NAMALWA (cell line): ENCODE measurements at regions not wholly inside any gene's neighbourhood (a gene's known extent, or its start where the extent isn't known, plus 50 kb on each side); places are given as distances from the start of the nearest gene placed in this dataset.
"Not testable (repeated sequence)": the region's sequence is repeated elsewhere in the genome, so short reads cannot be mapped to it uniquely, and the experiment has no call there.

ENCODE experiments used
- DNase-seq: peaks from one replicate; pipeline ENCODE4 v3.0.0-alpha.2; 2015; ENCODE audit warnings: low spot score

DNA sequence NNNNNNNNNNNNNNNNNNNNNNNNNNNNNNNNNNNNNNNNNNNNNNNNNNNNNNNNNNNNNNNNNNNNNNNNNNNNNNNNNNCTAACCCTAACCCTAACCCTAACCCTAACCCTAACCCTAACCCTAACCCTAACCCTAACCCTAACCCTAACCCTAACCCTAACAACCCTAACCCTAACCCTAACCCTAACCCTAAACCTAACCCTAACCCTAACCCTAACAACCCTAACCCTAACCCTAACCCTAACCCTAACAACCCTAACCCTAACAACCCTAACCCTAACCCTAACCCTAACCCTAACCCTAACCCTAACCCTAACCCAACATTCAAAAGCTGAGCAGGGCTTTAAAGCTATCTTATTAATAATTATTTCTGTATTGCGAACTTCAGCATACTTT is 182.5 kb upstream of the FAM20C start:
- not testable (repeated sequence) for DNase-seq

DNA sequence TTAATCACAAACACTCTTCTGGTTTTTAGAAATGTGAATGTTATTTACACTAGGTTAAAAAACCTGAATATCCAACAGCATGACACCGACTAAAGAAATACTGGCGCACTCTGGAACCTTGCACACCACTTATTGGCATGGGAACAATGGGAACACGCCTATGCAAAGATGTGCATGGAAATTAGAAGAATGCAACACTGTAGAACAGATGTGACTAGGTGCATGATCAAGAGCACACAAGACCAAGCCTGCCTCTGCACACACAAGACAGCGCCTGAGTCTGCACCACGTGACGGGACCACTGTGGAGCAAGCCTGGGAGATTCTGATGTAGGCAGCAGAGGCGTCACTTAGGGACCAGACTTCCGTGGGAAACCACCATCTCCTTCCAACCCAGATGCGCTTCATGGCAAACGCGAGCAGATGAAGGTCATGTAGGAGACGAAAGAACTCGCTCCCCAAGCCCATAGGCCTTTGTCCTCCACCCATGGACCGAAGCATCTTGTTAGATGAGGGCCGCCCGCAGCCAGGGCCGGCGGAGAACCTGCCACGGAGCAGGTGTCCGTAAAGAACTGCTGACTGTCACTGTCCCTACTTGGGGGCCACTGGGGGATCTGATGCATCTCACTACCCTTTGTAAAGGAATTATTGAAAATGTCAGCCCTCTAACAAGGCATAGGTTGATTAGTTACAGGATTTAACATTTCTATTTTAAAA is 159.6 kb upstream of the FAM20C start:
- DNase-seq: not testable (repeated sequence)

DNA sequence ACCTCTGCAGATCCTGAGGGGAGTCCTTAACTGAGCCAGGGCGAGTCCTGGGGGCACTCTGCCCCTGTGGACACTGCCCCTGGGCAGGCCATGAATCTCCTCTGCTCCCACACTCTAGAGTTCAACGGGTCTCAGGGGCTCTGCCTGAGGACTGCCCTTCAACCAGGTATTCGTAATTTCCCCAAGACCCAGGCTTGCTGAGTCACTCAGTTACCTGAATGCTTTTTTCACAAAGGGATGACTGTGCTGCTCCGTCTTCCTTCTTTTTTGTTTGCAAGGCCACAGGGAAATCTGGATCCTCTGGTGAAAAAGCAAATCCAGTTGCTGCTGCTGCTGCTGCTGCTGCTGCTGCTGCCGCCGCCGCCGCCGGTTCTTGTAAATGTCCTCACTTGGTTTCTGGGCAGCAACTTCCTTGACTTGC is 157.2 kb upstream of the FAM20C start:
- DNase-seq: not testable (repeated sequence)

DNA sequence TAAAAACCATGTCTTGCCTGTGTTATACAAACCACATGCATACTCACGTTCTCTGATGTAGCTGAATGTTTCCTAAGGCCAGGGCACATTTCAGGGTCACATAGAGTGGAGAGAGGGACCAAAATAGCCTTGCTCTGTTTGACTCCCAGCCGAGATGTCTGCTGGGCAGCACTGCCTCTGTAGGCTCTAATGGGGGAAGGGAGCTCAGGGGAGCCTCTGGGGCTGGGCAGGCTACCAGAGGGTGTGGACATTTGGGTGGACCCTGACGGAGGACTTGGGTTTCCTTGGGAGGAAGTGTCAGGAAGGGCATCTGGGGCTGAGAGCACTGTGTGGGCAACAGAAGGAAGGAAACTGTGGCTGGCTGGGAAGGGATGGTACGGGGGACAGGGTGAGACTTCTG is 155.8 kb upstream of the FAM20C start:
- not testable (repeated sequence) for DNase-seq

DNA sequence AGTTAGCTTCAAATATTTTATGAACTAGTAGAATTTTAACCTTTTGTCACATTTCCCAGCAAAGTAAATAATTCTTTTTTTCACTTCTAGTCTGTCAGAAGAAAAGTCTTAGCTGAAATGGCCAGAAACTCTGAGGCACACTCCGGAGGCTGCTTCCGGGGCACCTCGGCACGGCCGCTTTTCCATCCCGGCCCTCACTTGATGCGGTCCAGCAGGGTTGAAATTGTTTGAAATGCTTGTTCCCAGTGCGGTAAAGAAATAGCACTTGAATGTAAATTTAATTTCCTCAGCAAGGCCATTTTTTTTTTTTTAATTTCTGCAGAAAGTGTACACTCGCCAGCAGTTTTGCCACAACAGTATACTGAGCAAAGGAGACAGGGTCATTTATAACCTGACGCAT is 154.7 kb upstream of the FAM20C start:
- not testable (repeated sequence) for DNase-seq

DNA sequence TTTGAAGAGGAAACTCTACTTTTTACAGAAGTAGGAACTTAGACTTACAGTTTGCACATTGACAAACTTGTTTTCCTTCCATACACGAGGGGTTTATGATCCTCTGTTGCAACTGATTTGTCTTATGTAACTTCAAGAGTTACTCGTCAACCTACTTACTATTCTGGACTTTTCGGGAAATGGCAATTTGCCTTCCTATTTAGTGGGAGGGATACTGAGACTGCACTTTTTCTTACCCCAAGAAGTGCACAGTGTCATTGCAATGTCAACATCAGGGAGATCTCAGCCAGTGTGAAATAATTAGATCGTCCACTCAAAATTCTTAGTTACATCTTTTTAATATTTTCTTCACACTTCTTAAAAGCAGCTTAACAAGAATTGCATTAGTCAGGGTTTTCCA is 153.9 kb upstream of the FAM20C start:
- not testable (repeated sequence) for DNase-seq

DNA sequence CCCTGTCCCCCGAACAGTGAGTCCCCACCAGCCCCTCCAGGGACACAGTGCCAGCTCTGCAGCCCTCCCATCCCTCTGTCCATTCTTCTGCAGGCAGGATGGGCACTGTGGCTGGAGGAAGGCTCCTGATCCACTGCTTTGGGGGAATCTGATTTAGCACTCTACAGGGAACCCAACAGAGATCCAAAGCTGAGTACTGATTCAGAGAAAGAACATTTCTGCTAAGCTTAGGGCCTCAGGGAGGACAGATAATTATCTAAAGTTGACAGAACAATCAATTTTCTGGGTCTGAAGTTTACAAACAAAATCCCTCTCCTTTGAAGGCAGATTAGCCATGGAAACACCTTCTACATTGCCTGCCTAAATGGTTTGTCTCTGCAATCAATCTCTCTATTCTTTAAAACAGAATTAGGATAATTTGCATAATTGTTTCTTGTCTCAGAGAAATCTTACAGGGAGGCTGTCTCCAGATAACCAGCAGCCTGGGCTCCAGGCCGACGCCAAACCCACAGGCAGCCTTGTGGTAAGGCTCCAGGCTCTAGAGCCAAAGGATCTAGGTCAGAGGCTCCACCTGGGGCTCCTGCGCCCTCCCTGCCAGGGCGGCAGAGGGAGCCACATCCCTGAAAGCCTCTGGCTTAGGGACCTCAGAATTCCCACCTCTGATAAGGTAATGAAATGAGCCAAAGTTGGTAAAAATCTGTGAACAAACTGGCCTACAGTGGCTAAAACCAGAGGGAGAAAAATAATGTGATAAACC is 152.2 kb upstream of the FAM20C start:
- not testable (repeated sequence) for DNase-seq

DNA sequence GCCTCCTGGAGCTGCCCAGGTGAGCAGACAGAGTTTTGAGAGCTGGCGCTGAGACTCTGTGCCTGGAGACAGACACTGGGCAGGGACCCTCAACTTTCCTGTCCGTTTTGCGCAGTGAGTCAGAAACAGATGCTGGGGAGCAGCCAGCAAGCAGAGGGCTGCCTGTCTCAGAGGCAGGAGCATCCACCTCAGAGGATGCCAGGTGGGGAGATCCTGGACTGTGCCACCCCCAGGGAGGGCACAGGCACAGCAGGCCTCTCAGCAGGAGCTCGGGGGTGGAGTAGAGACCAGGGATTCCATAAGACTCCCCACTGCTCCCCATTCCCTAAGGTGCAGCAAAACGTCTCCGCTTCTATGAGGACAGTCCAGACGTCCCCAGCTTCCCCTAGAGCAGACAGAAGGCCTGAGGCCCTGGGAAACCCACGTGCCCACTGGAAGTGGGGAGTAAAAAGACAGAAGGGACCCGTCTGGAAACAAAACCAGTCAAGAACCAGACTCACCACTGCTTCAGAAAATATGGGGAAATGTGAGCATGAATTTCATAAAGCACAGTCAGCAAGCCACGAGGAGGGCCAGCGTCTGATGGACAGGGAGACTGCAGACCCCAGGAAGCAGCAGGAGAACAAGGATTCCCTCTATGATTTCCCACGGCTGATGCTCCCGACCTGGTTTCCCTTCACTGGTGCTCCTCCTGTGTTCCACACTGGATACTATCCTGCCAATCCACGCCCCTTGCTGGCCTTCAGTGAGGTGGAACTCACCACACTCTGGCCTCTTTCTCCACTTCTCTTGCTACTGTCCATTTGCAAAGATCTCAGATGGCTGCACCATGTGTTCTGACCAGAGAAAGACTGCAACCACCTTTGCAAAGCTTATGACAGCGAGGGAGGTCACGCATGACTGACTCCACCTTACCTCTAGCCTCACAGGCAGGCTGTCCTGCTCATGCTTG is 151.3 kb upstream of the FAM20C start:
- DNase-seq: no peak

DNA sequence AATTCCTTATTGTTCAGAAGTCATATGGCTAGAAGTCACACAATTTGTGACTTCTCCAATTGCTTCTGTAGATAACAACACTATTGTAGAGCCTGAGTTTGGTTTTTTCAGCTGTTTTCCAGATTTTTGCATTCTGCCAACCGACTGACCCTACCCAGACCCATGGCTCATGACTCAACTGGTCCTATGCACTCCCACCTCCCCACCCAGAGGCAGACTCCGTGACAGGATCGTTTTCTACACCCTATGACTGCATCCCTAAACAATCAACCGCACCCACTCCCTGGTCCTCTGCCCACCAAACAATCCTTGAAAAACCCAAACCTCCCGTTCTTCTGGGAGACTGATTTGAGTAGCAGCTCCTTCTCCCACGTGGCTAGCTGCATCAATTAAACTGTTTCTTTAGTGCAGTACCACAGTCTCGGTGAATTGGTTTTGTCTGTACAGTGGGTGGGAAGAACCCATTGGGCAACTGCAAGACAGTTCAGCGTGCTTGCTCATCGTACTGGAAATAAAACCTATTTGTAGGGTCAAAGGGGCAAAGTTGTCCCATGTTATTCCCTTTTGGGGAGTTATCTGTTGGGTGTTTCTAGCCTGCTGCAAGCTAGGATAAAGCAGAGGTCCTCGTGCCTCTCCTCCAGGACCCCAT is 150.3 kb upstream of the FAM20C start:
- no peak for DNase-seq

DNA sequence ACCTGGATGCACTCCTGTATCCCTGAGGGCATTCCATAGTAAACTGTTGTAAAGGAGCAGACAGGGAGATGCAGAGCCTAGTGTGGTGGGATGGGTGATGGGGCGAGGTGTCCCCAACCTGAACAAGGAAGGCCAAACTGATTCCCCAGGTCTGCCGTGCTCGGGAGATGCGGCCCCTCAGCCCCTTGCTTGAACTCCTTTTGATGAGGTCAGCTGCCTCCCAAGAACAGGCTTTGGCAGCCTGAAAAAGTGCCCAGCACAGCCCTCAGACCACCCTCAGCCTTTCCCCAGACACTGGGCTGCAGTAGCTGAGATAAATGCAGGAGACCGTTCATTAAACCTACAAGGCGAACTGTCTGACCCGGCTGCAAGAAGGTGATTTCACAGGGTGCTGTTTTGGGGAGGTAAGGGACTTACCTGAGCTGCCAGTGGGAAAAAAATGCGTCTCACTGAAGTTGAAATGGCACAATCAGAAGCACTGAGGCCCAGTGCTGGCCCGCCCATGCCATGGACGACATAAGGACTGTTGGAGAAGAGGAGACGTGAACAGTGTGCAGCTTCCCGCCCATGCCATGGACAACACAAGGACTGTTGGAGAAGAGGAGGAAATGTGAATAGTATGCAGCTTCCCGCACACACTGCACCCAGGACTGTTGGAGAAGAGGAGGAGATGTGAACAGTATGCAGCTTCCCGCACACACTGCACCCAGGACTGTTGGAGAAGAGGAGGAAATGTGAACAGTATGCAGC is 148.4 kb upstream of the FAM20C start:
- DNase-seq: no peak

DNA sequence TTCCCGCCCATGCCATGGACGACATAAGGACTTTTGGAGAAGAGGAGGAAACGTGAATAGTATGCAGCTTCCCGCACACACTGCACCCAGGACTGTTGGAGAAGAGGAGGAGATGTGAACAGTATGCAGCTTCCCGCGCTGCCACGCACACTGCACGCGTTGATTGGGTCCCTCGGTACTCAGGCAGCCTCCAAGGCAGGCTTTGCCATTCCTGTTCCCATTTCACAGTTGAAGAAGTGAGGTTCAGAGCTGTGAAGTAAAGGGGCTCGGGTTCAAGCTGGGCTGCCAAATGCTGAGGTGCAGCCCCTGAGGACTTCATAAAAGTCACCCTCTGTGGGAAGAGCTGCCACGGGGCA is 147.9 kb upstream of the FAM20C start:
- DNase-seq: no peak

DNA sequence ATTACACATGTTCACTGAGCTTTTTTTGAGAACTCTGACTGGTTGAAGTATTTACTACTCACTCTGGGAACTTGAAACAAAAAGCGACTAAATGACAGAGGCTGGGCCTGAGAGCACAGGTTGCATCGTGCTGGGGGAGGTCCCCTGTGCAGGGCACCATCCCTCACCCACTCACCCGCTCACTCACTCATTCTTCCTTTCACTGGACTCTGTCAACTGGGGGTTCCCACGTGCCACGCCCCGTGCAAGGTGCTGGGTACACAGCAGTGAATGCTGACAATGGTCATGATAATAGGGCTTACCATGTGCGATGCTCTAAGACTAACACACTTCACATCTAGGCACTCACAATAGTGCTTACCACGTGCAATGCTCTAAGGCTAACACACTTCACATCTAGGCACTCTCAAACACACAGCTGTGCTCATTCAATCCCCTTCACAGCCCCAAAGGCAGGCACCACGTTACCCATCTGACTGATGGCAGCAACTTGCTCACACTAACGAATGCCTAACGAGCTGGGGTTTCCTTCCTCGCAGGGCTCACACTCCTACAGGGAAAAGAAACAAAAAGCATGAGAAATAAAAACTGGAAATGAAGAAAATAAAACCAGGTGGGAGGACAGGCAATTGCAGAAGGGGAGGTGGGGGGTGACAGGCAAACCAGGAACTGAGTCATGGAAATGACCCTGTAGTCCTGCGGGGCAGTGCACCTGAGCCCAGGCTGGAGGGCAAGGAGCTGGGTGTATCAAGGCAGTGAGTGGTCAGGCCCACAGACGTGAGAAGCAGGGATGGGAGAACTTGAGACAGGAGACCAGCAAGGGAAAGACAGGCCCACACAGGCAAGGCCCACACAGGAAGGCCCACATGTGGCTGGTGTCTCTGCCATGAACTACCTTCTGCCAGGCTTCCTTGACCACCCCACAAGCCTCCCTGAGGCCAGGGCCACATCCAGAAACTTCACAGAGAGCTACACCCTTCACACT is 147.0 kb upstream of the FAM20C start:
- no peak for DNase-seq

DNA sequence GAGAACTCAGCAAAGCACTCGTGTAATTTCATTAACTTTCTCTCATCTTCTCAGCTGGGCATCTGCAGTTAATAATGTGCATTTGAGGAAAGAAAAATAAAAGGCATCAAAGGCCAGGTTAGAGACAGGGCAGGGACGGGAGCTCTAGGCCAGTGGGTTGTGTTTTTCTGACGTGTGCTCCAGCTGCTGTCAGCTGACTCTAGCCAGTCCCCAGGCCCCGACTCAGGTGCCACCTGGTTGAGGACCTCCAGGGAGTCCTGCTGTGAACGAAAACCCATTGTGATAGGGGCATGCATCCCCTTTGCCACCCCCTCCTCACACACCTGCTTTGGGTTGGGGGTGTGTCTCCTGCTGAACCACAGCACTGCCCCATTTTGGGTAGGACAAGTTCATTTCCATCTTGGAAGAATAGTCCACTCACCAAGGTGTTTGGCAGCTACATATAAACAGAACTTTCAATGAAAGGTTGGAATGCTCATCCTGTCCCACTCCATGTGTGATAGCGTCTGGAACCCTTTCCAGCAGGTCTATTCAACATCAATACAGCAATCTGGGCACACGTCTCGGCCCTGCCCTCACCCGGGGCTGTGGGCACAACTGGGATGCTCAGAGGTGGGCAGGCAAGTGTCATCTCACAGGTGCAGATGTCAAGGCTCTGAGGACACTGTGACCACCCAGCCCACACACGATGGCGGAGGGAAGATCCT is 146.1 kb upstream of the FAM20C start:
- DNase-seq: no peak

DNA sequence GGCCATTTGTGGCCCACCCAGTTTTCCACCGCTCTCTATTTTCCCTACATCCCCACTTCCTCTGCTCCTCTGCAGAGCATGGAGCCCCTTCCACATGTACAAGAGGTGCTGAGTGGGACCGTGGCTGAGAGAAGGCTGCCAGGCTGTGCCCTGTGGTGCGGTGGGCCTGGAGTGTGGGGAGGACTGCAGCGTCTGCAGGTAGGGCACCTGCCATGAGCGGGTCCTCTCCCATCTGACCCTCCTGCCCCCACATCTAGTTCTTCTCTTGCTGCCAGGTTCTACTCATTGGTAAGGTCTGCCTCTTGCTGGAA is 145.6 kb upstream of the FAM20C start:
- no peak for DNase-seq

DNA sequence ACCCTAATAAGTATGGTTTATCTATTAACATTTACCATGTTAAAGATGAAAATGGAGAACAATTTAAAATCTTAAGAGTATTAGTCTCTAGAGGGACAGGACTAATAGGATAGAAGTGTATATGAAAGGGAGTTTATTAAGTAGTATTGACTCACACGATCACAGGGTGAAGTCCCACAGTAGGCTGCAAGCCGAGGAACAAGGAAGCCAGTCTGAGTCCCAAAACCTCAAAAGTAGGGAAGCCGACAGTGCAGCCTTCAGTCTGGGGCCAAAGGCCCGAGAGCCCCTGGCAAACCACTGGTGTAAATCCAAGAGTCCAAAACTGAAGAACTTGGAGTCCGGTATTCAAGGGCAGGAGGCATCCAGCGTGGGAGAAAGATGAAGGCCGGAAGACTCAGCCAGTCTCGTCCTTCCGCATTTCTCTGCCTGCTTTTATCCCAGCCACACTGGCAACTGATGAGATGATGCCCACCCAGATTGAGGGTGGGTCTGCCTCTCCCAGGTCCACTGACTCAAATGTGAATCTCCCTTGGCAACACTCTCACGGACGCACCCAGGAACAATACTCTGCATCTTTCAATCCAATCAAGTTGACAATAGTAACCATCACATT is 140.8 kb upstream of the FAM20C start:
- no peak for DNase-seq

DNA sequence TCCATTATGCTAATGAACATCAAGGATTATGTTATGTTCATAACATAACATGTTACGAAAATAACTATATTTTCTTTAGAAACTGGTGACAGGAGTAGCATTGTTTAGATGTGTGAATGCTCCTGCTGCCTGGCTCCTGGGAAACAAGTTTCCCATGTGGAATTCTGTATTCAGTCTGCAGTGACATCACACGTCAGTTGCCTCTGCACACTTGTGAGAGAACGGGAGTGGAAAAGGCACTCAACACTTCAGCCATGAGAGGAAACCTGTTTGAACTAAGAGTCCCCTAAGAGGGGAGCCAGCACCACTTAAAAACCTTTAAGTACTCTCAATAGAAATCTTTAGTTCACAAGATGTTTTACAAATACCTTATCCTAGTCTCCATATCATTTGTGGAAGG is 140.3 kb upstream of the FAM20C start:
- DNase-seq: no peak

DNA sequence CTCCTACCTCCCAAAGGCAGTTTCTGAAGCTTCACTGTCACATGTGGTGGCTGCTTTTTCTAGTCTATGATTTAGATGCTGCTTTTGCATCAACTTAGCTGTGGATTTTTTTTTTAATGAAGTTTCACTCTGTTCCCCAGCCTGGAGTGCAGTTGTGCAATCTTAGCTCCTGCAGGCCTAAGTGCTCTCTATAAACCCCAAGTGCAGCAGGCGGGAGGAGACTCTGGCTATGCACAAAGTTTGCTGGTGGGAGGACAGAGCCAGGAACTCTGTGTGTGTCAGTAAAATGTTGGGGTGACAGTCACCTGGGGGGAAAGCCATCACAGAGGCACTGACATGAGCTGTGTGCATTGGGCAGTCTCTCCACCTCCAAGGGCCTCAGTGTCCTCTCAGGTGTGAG is 138.8 kb upstream of the FAM20C start:
- no peak for DNase-seq

DNA sequence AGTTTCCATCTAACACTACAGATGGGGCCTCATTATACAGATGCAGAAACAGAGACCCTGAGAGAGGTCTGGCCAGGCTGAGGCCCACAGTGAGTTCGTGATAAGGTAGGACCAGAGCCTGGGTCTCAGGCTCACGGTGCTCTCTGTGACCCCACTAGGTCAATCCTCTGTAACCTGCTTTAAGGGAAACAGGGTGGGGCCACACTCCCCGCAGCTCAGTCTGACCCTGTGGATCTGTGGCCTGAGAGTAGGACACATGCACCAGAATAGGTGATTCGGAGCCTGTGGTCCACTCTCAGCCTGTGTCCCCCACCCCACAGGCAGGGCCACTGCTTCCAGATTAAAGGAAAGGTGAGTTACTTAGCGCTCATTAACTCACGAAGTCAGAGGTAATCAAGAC is 137.8 kb upstream of the FAM20C start:
- no peak for DNase-seq

DNA sequence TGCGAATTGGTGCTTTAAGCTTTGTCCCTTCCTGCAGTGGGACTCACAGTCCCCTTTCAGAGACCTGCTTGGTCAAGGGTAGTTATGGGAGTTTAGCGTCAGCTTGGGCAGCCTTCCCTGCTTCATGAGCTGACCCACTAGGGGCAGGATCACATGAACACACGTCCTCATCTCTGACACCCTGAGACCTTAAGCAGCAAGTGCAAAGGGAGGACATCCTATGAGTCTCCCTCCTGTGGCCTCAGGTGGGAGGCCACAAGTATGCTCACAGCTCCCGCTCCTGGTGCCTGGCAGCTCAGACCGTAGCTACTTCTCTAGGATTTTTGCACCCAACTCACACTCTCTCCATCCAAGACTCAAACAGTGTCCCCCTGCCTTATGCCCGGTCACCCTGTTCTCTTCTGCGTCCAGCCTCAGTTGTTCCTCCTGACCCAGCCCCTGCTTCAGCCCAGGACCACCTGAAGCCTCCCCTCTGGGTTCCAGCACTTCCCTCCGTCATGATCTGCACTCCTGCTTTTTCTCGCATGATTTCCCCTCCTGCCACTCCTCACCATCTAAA is 136.6 kb upstream of the FAM20C start:
- peak; percentile 21 for DNase-seq
